Renal pelvis (tissue), 1 donor: ENCODE measurements at regions not wholly inside any gene's neighbourhood (a gene's known extent, or its start where the extent isn't known, plus 50 kb on each side); places are given as distances from the start of the nearest gene placed in this dataset.
"Not testable (repeated sequence)": the region's sequence is repeated elsewhere in the genome, so short reads cannot be mapped to it uniquely, and the experiment has no call there.

Source experiments
- DNase-seq: peaks from one replicate; pipeline ENCODE4 v3.0.0-alpha.2; 2013

DNA sequence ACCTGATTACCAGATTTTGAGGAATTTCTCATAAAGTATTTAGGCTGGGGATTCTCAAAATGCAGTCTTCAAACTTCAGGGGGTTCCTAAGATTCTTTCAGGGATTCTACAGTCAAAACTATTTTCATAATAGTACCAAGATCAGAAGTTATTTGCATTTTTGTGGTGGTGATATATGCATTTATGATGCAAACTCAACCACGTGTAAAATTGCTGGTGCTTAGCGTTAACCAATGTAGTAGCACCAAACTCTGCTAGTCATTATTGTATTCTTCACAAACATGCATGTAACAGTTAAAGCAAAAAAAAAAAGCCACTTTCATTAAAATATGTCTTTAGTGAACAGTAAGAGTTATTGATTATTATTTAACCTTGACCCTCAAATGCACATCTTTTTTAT lies 274.9 kb upstream of the DNAJC19 start:
- no peak for DNase-seq

DNA sequence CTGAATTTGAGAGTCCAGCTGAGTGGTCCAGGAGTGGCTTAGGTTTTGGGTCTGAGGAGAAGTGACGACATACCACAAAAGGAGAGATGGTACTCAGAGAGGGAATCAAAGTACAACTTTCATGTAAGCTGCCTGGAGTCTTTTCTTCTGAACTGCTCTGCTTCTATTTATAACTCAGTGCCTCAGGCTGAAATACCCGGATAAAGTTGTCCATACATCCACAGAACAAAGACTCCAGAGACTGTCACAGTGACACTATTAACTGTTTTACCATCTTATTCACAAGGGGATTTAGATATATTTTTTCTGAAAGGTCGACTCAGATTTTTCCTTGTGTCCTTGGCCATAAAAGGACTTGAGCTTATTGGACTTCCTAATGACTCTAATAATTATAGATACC lies 264.3 kb upstream of the DNAJC19 start:
- DNase-seq: no peak

DNA sequence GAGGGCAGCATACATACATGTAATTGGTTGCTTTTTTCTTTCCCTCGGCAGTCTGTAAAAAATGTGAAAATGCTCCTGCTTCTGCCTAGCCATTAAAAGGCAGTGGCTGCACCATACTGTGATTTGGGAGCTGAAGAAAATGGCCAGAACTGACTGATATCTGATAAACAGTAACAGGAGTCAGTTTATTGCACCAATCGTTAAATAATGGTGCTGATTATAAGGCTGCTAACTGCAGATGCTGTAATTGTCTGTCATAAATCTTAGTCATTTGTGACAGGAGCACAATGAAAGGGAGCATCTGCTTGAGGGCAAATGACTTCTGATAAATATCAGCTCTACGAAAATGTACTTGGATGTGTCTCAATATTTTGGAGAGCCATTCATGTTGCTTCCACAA lies 263.1 kb upstream of the DNAJC19 start:
- DNase-seq: no peak

DNA sequence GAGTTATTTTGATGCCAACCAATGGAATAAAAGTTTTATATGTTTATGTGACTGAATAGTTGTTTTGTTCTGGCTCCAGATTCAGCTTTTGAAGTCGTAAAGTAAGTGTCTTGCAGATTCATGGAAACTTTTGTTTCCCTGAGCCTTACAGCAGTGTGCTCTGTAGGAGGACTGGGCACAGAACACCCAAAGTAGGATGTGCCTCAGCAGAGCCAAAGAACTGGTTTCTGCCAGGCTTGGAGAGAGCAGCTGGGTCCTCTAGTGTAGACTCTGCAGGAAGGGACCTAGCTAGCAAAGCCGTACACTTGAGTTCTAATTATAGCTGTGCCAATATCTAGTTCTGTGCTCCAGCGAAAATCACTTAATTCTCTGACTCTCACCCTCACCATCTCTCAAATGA lies 261.2 kb upstream of the DNAJC19 start:
- DNase-seq: no peak

DNA sequence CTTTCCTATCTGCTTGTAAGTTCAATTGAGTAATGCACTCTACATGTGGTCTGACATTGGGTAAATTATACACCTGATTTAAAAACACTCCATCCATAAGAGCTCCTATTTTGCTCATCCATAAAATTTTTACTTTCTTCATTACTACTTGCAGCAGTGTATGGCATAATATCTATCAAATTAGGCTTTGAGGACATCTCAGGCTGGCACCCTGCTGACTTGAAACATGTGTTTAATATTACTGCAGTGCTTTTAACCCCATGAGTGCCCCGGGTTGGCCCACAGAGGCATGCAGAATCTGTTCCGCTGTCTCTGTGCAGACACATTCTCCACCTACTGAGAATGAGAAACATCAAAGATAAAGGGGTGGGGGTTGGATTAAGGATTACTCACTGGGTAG lies 249.9 kb upstream of the DNAJC19 start:
- no peak for DNase-seq

DNA sequence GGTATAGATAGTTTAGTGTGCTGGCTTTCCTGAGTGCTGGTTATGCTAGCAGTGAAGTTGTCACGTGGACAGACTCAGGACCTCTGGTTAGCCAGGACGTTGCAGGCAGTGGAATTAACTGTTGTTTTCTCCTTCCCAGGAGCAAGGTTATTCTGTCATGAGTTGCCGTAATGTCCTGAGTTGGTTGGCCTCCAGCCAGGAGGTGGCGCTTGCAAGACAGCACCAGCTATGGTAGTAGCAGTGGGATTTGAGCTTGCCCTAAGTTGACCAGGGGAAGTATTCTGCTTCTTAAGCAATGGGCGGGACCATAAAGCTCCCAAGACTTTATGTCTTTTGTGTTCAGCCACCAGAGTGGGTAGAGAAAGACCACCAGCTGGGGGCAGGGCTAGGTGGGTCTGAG lies 240.7 kb upstream of the DNAJC19 start:
- DNase-seq: no peak

DNA sequence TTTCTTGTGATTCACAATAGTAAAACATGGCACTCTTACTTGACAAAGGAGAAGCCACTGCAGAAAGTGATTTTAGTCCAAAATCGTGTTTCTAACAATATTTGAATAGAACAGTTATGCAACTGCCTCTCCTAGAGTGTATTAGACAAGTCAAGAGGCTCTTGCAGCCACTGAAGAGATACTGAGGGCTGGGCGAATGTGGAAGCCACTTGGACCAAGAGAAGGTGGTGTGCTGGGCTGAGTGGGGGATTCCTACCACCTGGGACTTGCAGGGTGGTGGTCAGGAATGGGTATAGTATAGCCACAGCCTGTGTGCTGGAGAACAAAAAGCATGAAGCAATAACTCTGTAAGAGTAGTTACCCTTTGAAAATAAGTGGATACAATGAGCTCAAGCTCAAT lies 223.8 kb upstream of the DNAJC19 start:
- DNase-seq: no peak

DNA sequence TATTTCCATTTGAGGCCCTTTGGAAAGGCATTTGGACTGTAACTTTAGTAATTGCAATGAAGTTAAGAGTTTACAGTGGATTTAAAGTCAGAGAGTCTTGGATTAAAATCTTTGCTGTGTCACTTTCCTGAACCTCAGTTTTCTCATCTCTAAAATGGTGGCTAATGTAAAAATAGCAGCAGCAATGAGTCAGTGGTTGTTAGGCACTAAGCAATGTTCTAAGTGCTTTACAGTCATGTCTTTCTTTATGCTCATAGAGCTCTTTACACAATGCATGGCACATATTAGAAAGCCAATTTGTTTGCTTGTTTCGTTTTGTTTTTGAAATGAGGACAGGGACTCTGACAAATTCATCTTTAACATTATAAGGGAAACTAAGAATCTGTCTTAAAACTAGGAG lies 222.7 kb upstream of the DNAJC19 start:
- DNase-seq: no peak

DNA sequence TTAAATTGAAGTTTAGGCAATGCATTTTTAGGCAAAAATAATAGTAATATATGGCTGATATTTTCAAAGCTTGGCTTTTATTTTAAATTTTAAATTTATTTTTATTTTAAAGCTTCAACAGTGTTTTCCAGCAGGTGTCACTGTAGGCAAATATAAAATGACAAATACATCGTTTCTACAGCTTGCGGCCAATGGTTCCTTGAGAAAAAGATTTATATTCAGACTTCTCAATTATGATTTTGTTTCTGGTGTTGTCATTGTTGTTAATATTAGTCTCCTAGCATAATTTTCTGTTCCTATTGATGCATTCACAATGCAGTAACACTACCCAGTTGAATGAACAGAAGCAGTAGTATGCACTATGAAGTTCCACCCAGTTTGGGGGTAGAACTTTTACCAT lies 220.7 kb upstream of the DNAJC19 start:
- peak; percentile 8 for DNase-seq

DNA sequence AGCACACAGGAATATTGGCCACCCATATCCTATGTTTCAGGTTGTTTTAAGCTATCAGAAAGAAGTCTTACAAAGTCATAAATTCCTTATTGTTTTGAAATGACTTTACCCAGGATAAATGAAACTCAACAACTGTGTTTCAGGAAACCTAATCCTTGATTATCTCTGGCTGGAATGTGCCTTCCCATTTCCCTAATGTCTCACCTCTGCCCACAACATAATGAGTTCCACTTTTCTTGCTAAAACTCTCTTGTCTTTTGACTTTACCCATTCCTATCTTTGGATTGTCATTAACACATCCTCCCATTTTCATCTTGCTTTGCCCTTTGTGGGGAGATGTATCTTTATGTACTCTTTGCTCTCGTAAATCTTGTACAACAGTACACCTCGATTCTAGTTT lies 200.0 kb upstream of the DNAJC19 start:
- no peak for DNase-seq

DNA sequence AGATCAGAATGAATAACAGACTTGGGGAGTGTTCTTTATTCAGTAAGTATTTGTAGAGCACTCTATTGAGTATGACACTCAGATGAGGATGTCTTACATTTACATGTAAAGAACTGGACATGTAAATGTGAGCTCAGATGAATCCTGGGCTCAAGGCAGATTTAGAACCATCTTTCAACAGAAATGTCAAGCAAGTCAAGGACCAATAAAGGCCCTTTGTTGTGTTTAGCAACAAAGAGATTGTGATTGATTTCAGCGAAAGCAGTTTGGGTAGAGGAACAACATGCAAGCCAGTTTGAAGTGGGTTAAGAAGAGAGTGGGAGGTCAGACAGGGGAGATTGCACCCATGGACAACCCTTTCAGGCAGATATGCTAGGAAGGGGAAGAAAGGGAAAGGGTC lies 194.2 kb upstream of the DNAJC19 start:
- no peak for DNase-seq

DNA sequence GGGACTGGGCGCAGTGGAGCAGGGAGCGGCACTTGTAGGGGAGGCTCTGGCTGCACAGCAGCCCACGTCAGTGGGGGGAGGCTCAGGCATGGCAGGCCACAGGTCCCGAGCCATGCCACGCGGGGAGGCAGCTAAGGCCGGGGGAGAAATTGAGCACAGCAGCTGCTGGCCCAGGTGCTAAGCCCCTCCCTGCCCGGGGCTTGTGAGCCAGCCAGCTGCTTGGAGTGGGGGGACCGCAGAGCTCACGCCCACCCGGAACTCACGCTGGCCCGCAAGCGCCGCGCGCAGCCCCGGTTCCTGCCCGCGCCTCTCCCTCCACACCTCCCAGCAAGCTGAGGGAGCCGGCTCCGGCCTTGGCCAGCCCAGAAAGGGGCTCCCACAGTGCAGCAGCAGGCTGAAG lies 193.5 kb upstream of the DNAJC19 start:
- not testable (repeated sequence) for DNase-seq

DNA sequence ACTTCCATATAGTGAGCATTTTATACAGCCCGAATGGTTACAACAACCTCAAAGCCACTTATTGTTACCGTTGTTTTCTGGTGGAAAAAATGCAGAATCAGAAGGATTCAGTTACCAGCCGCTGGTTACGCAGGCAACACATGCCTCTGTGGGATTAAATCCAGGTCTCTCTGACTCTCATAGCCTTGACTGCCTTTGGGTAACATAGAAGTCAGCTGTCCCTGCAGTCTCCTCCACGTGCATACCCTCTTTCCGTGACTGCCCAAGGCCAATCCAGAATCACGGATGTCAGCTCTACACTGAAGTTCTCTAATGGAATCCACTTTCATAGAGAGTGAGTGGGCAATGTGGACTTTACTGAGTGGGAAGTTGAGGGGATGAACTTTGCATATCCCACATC lies 189.5 kb upstream of the DNAJC19 start:
- DNase-seq: no peak

DNA sequence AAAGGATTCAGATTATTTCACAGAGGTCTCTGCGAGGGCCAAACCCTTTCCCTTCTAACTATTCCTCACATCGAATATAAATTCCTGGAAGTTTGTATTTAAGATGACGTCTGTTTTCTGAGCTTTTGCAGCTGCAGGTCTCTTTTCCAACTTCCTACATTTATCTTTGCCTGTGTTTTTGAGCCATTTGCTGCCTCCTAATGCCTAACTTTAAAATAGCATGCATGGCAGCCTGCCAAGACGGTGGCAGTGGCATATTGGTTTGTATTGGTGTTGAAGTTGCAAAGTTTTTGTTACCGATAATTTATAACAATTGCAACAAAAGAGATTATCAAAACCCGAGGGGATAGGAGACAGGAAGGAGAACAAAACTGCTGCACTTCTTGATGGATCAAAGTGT lies 187.1 kb upstream of the DNAJC19 start:
- DNase-seq: peak; percentile 59

DNA sequence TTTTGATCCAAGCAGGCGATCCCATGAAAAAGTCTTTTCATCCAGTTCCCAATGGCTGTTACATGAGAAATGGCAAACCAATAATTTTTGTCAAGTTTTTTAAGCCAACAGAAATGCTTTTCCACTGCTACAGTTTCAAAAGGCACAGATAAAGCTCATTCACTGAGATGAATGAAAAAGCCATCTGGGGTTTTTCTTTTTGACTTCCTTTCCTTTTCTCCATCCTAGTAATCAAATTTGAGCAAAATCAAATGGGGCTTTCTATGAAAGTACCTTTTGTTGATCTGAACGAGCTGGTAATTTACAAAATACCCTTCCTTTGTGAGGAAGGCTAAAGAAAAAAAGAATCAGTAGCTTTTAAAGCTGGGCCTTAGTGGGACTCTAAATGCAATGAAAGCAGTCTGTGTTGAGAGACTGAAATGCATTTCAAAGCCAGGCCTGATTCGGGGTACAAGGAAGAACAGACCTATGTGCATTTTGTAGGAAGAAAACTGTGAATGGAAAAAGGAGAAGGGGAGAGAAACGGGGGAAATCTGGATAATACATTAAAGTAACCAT lies 185.2 kb upstream of the DNAJC19 start:
- no peak for DNase-seq

DNA sequence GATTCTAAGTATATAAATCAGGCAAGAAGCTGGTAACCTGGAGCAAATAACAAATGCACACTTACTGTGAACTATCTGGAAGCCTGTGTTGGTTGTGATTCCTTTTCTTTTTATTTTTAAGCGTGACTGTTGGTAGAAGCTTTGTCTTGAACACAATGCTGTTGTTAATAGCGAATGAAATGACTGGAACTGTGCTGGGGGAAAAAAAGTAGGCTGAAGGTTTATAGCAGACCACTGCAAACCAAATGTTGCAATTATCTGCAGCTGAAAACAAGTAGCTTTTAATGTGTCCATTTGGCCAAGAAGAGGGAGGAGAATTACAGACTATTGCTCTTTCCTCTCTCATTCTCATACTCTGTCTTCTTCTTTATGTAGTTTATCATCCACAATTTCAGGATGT lies 184.5 kb upstream of the DNAJC19 start:
- no peak for DNase-seq

DNA sequence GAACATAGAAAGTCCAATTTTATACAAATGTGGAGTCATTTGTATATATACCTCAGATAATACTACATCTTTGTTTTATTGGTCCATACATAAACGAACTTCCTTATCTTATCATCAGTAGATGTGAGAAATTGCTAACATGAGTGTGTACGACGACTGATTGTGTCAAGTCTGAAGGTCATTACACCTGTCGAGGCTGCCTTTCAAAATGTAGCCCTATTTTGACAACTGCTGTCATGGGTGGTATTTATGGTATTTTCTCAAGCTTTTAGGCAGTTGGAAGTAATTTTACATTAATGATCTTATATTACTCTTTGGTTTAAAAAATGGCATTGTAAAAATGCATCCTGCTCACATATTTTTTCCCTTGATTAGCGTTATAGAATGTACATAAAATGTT lies 183.7 kb upstream of the DNAJC19 start:
- no peak for DNase-seq

DNA sequence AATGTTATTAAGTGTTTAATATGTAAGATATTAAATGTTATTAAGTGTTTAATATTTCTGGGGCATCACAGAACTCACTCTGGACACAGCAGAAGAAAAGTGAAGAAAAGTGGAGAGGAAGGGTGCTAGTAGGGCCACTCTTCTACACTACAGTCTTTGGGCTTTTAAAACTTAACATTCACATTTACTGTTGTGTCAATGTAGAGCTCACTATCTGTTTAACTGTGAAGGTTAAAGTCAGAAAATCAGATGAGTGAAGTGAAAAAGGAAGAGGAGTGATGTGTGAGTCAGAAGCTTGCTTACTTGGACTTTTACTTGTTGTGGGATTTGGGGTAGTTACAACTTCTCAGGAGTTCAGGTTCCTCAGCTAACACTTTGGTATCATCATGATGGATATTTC lies 145.3 kb upstream of the DNAJC19 start:
- DNase-seq: no peak

DNA sequence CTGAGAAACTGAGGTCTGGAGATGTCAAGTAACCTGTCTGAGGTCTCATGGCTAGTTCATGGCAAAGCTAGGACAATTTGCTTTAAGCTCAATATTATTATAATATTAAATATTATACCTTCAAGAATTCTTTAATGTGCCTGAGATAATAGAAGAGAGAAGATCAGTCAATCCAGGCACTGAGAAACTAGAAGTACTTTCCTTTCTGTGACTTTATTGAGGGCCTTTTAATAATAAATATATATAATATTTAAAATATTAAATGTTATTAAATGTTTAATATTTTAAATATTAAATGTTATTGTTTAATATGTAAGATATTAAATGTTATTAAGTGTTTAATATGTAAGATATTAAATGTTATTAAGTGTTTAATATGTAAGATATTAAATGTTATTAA lies 144.3 kb upstream of the DNAJC19 start:
- DNase-seq: no peak

DNA sequence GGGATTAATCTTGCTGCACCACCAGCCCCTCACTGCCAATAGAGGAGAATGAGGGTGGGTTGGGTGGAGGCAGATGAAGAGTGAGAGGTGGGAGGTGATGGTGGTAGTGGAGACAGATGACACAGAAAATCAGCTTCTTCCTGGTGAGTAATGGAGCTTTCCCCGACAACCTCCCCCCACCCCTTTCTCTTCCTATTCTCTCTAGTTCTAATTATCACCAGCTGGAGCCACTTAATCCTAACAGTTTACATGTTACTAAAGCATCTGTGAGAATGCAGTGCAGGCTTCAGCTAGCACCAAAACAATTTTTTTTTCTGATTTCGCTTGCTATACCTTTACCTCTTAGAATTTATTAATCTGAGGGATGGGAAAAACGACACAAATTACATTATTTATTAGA lies 116.1 kb upstream of the DNAJC19 start:
- DNase-seq: no peak

DNA sequence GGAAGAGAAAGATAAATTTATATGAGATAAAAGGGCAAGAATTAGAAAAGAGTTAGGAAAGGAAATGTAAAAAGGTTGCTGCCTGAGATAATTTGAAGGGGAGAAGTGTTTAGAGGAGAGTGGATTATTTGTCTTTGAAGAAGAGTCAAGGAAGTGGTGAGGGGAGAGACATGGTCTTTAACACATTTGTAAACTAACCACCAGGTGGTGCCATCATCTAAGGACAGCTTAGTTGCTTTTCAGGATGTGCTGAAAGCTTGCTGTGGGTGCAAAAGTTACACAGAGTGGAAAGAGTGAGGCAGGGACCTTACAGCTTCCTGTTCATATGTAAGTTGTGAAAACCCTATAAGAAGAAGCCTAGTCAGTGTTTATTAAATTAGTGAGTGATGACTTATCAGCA lies 114.1 kb upstream of the DNAJC19 start:
- no peak for DNase-seq

DNA sequence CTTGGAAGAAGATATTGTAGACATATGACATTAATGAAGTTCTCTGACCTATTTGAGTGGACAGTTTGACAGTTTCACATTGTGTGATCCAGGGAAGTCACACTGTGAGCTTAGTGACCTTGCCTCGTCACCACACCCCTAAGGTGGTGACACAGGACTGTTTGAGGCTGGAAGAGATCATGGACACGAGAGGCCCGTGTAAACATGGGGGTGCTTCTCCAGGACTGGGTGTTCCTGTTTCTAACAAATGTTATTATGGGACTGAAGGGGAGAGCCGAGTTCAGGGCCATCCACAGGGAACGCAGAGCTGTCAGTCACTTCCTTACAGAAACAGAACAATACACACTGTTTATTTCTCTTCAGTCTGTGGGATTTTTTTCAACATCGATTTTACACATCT lies 96.5 kb upstream of the DNAJC19 start:
- no peak for DNase-seq

DNA sequence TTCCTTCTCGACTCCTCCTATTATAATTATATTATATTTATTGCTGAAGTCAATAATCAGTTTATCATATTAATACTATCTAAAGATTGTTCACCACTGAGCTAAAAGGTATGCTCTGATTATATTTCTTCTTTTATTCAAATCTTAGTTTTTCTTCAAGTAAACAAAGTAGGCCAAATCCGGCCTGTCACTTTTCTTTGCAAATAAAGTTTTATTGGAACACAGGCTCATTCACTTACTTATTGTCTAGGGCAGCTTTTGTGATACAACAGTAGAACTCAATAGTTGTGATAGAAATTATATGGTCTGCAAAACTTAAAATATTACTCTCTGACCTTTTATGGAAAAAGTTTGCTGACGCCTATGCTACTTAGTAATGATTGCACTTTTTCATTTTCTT lies 92.4 kb upstream of the DNAJC19 start:
- DNase-seq: no peak

DNA sequence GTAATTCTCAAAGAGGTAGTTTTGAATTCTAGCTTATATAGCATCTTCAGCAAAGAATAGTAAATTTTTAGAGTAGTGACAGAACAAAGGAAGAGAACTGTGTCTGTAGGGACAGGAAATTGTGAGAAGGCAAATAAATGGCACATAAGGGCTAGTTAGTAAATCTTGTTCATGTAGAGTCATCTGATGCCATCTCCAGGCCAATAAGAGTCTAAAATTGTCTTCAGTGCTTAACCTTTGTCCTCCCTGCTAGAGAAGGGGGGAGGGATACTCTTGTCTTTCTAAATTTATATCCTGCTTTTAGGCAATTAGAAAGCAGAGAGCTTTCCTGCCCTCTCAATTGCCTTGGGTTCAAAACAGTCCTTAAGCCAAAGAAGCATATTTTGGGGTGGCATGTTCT lies 87.0 kb upstream of the DNAJC19 start:
- no peak for DNase-seq

DNA sequence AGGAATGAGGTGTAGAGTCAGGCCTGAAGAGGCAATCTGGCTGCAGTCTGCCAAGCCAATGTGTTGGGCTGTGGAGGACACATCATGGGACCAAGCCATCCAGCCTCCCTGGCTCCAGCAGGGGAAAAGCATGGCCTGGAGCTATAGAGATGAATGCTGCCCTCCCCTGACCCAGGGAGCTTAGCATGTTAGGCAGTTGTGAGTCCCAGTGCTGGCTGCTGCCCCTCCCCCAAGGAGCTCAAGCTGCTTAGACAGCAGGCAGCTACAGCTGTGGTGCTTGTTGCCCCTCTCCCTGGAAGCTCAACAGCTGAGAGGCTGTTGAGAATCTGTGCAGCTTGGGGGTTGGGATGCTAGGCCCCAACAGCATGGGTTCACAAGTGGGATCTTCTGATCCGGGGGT lies 85.6 kb upstream of the DNAJC19 start:
- DNase-seq: no peak
